ENCODE measurements at regions not wholly inside any gene's neighbourhood (a gene's known extent, or its start where the extent isn't known, plus 50 kb on each side); places are given as distances from the start of the nearest gene placed in this dataset.

DNA sequence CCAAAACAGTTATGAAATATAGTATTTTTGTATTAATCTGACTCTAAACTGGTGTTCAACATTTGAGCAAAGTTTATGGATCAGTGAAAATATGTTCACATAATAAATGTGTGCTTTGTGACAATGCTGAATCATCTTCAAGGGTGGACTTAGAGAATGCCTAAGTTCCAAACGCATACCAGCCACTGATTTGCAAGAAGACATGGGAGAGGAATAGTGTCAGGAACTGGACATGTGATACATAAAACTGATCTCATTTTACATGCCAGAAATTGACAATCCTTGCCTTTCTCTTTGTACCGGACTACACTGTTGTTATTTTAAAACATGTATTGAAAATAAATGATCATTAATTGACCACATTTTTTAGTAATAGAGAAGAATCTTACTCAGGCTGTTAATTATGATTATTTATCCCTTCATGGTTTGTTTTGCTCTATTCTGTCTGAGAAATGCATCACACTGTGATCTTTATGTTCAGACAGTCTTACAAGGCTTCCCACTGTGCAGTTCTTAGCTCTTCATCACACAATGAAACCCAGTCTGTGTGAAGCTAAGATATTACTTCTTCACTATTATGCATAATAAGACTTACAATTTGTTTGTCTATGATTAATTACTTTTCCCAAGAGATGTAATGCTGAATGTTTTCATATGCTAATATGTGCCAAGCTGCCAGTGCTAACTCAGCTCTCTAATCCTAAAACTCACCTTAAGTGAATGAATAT lies 1180.6 kb upstream of the CDH8 start:
- no peak overlapping the region for H3K27ac ChIP-seq (ENCODE audit: low read length)
- H3K9me3 ChIP-seq (replicated peaks; ENCODE audit: insufficient read depth, low read length): no peaks in the 10 kb centered on the region
- no peak overlapping the region for H3K9ac ChIP-seq (ENCODE audit: low read length)
- H3K4me1 ChIP-seq (ENCODE audit: low read length): no peaks in the 10 kb centered on the region
- DNase-seq: no peak
- H2AFZ ChIP-seq (ENCODE audit: low read length): no peak overlapping the region
- no peaks in the 10 kb centered on the region for H3K36me3 ChIP-seq (replicated peaks; ENCODE audit: insufficient read depth, low read length)
- H3K9me2 ChIP-seq (replicated peaks; ENCODE audit: insufficient read depth, low read length): no peaks in the 10 kb centered on the region
- H3K79me2 ChIP-seq (ENCODE audit: low read length): no peaks in the 10 kb centered on the region
- no peaks in the 10 kb centered on the region for H3F3A ChIP-seq (ENCODE audit: insufficient read depth, low read length)
- H3K4me2 ChIP-seq (ENCODE audit: low read depth, low read length): no peak overlapping the region
- no peaks in the 10 kb centered on the region for H3K27me3 ChIP-seq (replicated peaks; ENCODE audit: insufficient read depth, low read length)
- TF ChIP-seq EZH2 (optimal IDR thresholded peaks at IDR 0.05; ENCODE audit: low read depth, low read length): no peak
- TF ChIP-seq, protein P1, sequence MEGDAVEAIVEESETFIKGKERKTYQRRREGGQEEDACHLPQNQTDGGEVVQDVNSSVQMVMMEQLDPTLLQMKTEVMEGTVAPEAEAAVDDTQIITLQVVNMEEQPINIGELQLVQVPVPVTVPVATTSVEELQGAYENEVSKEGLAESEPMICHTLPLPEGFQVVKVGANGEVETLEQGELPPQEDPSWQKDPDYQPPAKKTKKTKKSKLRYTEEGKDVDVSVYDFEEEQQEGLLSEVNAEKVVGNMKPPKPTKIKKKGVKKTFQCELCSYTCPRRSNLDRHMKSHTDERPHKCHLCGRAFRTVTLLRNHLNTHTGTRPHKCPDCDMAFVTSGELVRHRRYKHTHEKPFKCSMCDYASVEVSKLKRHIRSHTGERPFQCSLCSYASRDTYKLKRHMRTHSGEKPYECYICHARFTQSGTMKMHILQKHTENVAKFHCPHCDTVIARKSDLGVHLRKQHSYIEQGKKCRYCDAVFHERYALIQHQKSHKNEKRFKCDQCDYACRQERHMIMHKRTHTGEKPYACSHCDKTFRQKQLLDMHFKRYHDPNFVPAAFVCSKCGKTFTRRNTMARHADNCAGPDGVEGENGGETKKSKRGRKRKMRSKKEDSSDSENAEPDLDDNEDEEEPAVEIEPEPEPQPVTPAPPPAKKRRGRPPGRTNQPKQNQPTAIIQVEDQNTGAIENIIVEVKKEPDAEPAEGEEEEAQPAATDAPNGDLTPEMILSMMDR (IDR thresholded peaks at IDR 0.05; ENCODE audit: low read length): no peak
- TF ChIP-seq EZH2phosphoT487 (IDR thresholded peaks at IDR 0.05; ENCODE audit: low read length): no peak
- no peak overlapping the region for H3K4me3 ChIP-seq (ENCODE audit: low read length)
- H4K20me1 ChIP-seq (ENCODE audit: insufficient read depth, low read length): no peaks in the 10 kb centered on the region

DNA sequence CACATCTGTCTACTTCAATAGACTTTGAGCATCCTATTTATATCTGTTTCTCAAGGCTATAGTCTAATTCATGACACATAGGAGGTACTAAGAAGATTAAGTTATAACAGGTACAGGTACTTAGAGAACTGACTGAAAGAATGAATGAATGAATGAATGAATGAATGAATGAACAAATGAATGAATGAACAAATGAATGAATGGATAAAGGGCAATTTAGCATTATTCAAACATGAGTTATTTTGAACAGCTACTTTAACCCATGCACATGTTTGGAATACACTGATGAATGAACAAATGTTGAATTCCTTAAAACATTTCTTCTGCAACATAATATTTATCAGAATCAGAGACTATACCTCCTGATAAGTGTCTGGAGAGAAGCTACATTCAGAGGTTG lies 1165.6 kb upstream of the CDH8 start:
- Histone ChIP-seq H2AFZ (ENCODE audit: low read length) (no peak overlapping the region), H3K27me3 (replicated peaks; ENCODE audit: insufficient read depth, low read length) (no peaks in the 10 kb centered on the region), H3K4me3 (ENCODE audit: low read length) (no peak overlapping the region), H3K4me2 (ENCODE audit: low read depth, low read length) (no peak overlapping the region), H3K36me3 (replicated peaks; ENCODE audit: insufficient read depth, low read length) (no peaks in the 10 kb centered on the region), H3K27ac (ENCODE audit: low read length) (no peak overlapping the region), H3K79me2 (ENCODE audit: low read length) (no peaks in the 10 kb centered on the region), H3F3A (ENCODE audit: insufficient read depth, low read length) (no peaks in the 10 kb centered on the region), H3K9me3 (replicated peaks; ENCODE audit: insufficient read depth, low read length) (no peaks in the 10 kb centered on the region), H3K9ac (ENCODE audit: low read length) (no peak overlapping the region), H3K9me2 (replicated peaks; ENCODE audit: insufficient read depth, low read length) (no peaks in the 10 kb centered on the region), H3K4me1 (ENCODE audit: low read length) (no peaks in the 10 kb centered on the region), H4K20me1 (ENCODE audit: insufficient read depth, low read length) (no peaks in the 10 kb centered on the region)
- TF ChIP-seq EZH2 (optimal IDR thresholded peaks at IDR 0.05; ENCODE audit: low read depth, low read length) (no peak), EZH2phosphoT487 (IDR thresholded peaks at IDR 0.05; ENCODE audit: low read length) (no peak)
- TF ChIP-seq, protein P1 (IDR thresholded peaks at IDR 0.05; ENCODE audit: low read length): no peak
- no peak for DNase-seq

DNA sequence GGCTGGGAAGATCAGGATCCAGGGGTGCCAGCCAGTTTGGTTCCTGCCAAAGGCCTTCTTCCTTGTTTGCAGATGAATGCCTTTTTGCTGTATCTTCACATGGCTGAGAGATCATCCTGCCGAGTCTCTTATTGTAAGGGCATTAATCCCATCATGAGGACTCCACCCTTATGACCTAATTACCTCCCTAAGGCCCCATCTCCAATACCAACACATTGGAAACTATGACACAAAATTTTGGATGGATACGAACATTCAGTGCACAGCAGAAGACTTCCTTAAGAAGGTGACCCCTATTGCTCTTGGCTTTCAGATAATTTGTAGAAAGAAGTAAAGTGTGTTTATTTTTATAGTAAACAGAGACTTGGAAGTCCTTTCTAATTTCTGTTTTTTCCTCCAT lies 1164.7 kb upstream of the CDH8 start:
- Histone ChIP-seq H3K79me2 (ENCODE audit: low read length) (no peaks in the 10 kb centered on the region), H3K4me3 (ENCODE audit: low read length) (no peak overlapping the region), H3K4me2 (ENCODE audit: low read depth, low read length) (no peak overlapping the region), H3K27me3 (replicated peaks; ENCODE audit: insufficient read depth, low read length) (no peaks in the 10 kb centered on the region), H3K9me3 (replicated peaks; ENCODE audit: insufficient read depth, low read length) (no peaks in the 10 kb centered on the region), H3K9me2 (replicated peaks; ENCODE audit: insufficient read depth, low read length) (no peaks in the 10 kb centered on the region), H3F3A (ENCODE audit: insufficient read depth, low read length) (no peaks in the 10 kb centered on the region), H4K20me1 (ENCODE audit: insufficient read depth, low read length) (no peaks in the 10 kb centered on the region), H3K4me1 (ENCODE audit: low read length) (no peaks in the 10 kb centered on the region), H2AFZ (ENCODE audit: low read length) (no peak overlapping the region), H3K9ac (ENCODE audit: low read length) (no peak overlapping the region), H3K27ac (ENCODE audit: low read length) (no peak overlapping the region), H3K36me3 (replicated peaks; ENCODE audit: insufficient read depth, low read length) (no peaks in the 10 kb centered on the region)
- DNase-seq: no peak
- no peak for TF ChIP-seq EZH2phosphoT487 (IDR thresholded peaks at IDR 0.05; ENCODE audit: low read length)
- TF ChIP-seq, protein P1 (IDR thresholded peaks at IDR 0.05; ENCODE audit: low read length): no peak
- no peak for TF ChIP-seq EZH2 (optimal IDR thresholded peaks at IDR 0.05; ENCODE audit: low read depth, low read length)
